HCT116 (cell line): ENCODE measurements at regions not wholly inside any gene's neighbourhood (a gene's known extent, or its start where the extent isn't known, plus 50 kb on each side); places are given as distances from the start of the nearest gene placed in this dataset.

Source experiments
- ATAC-seq: fragments of 200-7000 bp; cut with Tn5 transposase; 2 replicates; pipeline ENCODE4 v1.9.1; 2020; ENCODE audit warnings: mild to moderate bottlenecking, moderate library complexity
- BruUV-seq: library from RNA; stranded (reverse); fragments of 400-500 nt; replicated peaks from 2 replicates; lab custom pipeline; 2021; lab: Mats Ljungman, UMichigan
- CTCF ChIA-PET: fragments of 300-600 bp; sonication (Branson Sonifier 250); formaldehyde crosslinking; loops from one replicate; lab custom pipeline; 2021; ENCODE audit warnings: antibody characterized with exemption; lab: Charles Lee
- POLR2A ChIA-PET: fragments of 300-600, 350-600 bp; sonication (Branson Sonifier 250); formaldehyde crosslinking; loops from one replicate; lab custom pipeline; 2021; ENCODE audit warnings: antibody characterized with exemption; lab: Charles Lee
- RAD21 ChIA-PET, 2 experiments: fragments of 300-600 bp; sonication (Branson Sonifier 250); formaldehyde crosslinking; loops; one replicate each; lab custom pipeline; 2023; ENCODE audit warnings: low total read pairs in 2 of 2; ENCODE audit not compliant: uncharacterized antibody in 2 of 2, unreplicated experiment in 2 of 2, low non-redundant PET in 1 of 2; lab: Charles Lee
- DNase-seq: peaks from one replicate; pipeline ENCODE4 v3.0.0-alpha.2; 2010; ENCODE audit warnings: low read depth, low spot score
- H2AFZ ChIP-seq: fragments of 200-600 bp; shearing (Covaris generic), sonication (generic); 2 replicates; pipeline ENCODE4 v1.6.1; 2017; ENCODE audit warnings: low read depth, mixed run types, mixed read lengths, antibody characterized with exemption, low read length; ENCODE audit not compliant: poor library complexity, severe bottlenecking
- H3K27ac ChIP-seq: 2 replicates; pipeline ENCODE4 v1.5.1; 2012; ENCODE audit warnings: low read depth, low read length
- H3K27me3 ChIP-seq: fragments of 200-600 bp; sonication (generic); 2 replicates; pipeline ENCODE4 v1.6.1; 2016; ENCODE audit warnings: mixed run types, low read length, mixed read lengths; ENCODE audit not compliant: insufficient read depth
- H3K36me3 ChIP-seq, 2 experiments: fragments of 200-500 bp in 1 of 2; fragments of 200-600 bp in 1 of 2; sonication (Bioruptor generic) in 1 of 2; sonication (generic) in 1 of 2; 2 replicates each; pipeline versions ENCODE4 v1.5.1 to v1.6.1; 2014 to 2016; ENCODE audit warnings: low read length in 2 of 2, inconsistent platforms in 1 of 2, mixed read lengths in 1 of 2, mixed run types in 1 of 2; ENCODE audit not compliant: insufficient read depth in 2 of 2, control insufficient read depth in 1 of 2
- H3K4me1 ChIP-seq, 2 experiments: fragments of 200-600 bp in 1 of 2; sonication (generic) in 1 of 2; 2 replicates each; pipeline versions ENCODE4 v1.5.1 to v1.6.1; 2012 to 2017; ENCODE audit warnings: low read length in 2 of 2, inconsistent platforms in 1 of 2, mild to moderate bottlenecking in 1 of 2, mixed read lengths in 1 of 2, mixed run types in 1 of 2, moderate library complexity in 1 of 2; ENCODE audit not compliant: insufficient read depth in 2 of 2, control insufficient read depth in 1 of 2
- H3K4me2 ChIP-seq: fragments of 200-600 bp; sonication (generic); 2 replicates; pipeline ENCODE4 v1.6.1; 2017; ENCODE audit warnings: mixed run types, low read length, mixed read lengths
- H3K4me3 ChIP-seq, 2 experiments: fragments of 200-600 bp in 1 of 2; sonication (generic) in 1 of 2; replicated peaks in 1 of 2; 2 replicates each; pipeline ENCODE4 v1.5.1; 2011 to 2016; ENCODE audit warnings: low read length in 2 of 2, control low read depth in 1 of 2, low read depth in 1 of 2, mild to moderate bottlenecking in 1 of 2, mixed read lengths in 1 of 2, mixed run types in 1 of 2
- H3K79me2 ChIP-seq: fragments of 200-600 bp; sonication (generic); 2 replicates; pipeline ENCODE4 v1.6.1; 2017; ENCODE audit warnings: mild to moderate bottlenecking, mixed run types, low read length, moderate library complexity, mixed read lengths; ENCODE audit not compliant: insufficient read depth
- H3K9ac ChIP-seq: fragments of 200-600 bp; sonication (generic); 2 replicates; pipeline ENCODE4 v1.6.1; 2016; ENCODE audit warnings: low read length, mixed read lengths
- H3K9me2 ChIP-seq: fragments of 200-600 bp; sonication (generic), shearing (Covaris generic); 2 replicates; pipeline ENCODE4 v1.6.1; 2017; ENCODE audit warnings: mixed run types, mild to moderate bottlenecking, moderate library complexity; ENCODE audit not compliant: insufficient read depth
- H3K9me3 ChIP-seq, 2 experiments: fragments of 200-500 bp in 1 of 2; fragments of 200-600 bp in 1 of 2; sonication (Bioruptor generic) in 1 of 2; sonication (generic) in 1 of 2; 2 replicates each; pipeline ENCODE4 v1.6.1; 2014 to 2017; ENCODE audit warnings: low read length in 2 of 2, mixed read lengths in 2 of 2, inconsistent platforms in 1 of 2, low read depth in 1 of 2, mild to moderate bottlenecking in 1 of 2, mixed run types in 1 of 2, moderate library complexity in 1 of 2; ENCODE audit not compliant: control insufficient read depth in 1 of 2, insufficient read depth in 1 of 2
- H4K20me1 ChIP-seq: fragments of 200-600 bp; sonication (generic), shearing (Covaris generic); 2 replicates; pipeline ENCODE4 v1.6.1; 2017; ENCODE audit warnings: mixed run types, mild to moderate bottlenecking, moderate library complexity; ENCODE audit not compliant: insufficient read depth
- CBX3 ChIP-seq: IDR thresholded peaks from 2 replicates; pipeline ENCODE4 v1.6.1; 2012; ENCODE audit warnings: low read depth
- CEBPB ChIP-seq: IDR thresholded peaks from 2 replicates; pipeline ENCODE4 v1.6.1; 2012; ENCODE audit warnings: low read depth
- ELF1 ChIP-seq: IDR thresholded peaks from 2 replicates; pipeline ENCODE4 v1.6.1; 2012; ENCODE audit warnings: low read depth, borderline replicate concordance
- EZH2phosphoT487 ChIP-seq: fragments of 200-600 bp; IDR thresholded peaks from 2 replicates; pipeline ENCODE4 v1.6.1; 2018; ENCODE audit warnings: antibody characterized with exemption, borderline replicate concordance
- POLR2A ChIP-seq: IDR thresholded peaks from 2 replicates; pipeline ENCODE4 v1.7.0; 2011; ENCODE audit warnings: borderline replicate concordance; ENCODE audit not compliant: insufficient read depth, insufficient read length; ENCODE audit errors: extremely low read depth
- POLR2AphosphoS5 ChIP-seq: IDR thresholded peaks from 2 replicates; pipeline ENCODE4 v1.6.1; 2011; ENCODE audit warnings: mild to moderate bottlenecking, low read depth, low read length, moderate library complexity
- RAD21 ChIP-seq: IDR thresholded peaks from 2 replicates; pipeline ENCODE4 v1.6.1; 2012; ENCODE audit warnings: low read depth, mild to moderate bottlenecking
- SRF ChIP-seq: IDR thresholded peaks from 2 replicates; pipeline ENCODE4 v1.6.1; 2012; ENCODE audit warnings: low read depth
- YY1 ChIP-seq: IDR thresholded peaks from 2 replicates; pipeline ENCODE4 v1.6.1; 2011; ENCODE audit warnings: low read length, low read depth, moderate library complexity, mild to moderate bottlenecking; ENCODE audit not compliant: insufficient replicate concordance; ENCODE audit errors: extremely low read depth
- ZFX ChIP-seq: fragments of 450-650 bp; IDR thresholded peaks from 2 replicates; pipeline ENCODE4 v1.6.1; 2017
- ZNF274 ChIP-seq: fragments of 200-500 bp; sonication (Bioruptor generic); IDR thresholded peaks from 2 replicates; pipeline ENCODE4 v1.6.1; 2014; ENCODE audit warnings: mild to moderate bottlenecking, low read depth, low read length, inconsistent platforms
- intact Hi-C: fragments of 100-400 bp; cut with micrococcal nuclease; formaldehyde crosslinking; loops from 2 replicates; pipeline ENCODE4 v1.10.0; 2022
- TF ChIP-seq, protein P1 (sequence below), 3 experiments: fragments of 200-600 bp in 1 of 3; sonication (generic) in 1 of 3; IDR thresholded peaks in 2 of 3; conservative IDR thresholded peaks in 1 of 3; 2 replicates each; pipeline ENCODE4 v1.5.1; 2012 to 2017; ENCODE audit warnings: low read depth in 2 of 3, low read length in 2 of 3, antibody characterized with exemption in 1 of 3, borderline replicate concordance in 1 of 3, control low read depth in 1 of 3, mild to moderate bottlenecking in 1 of 3, mixed read lengths in 1 of 3, mixed run types in 1 of 3, moderate library complexity in 1 of 3; ENCODE audit not compliant: insufficient read depth in 1 of 3

DNA sequence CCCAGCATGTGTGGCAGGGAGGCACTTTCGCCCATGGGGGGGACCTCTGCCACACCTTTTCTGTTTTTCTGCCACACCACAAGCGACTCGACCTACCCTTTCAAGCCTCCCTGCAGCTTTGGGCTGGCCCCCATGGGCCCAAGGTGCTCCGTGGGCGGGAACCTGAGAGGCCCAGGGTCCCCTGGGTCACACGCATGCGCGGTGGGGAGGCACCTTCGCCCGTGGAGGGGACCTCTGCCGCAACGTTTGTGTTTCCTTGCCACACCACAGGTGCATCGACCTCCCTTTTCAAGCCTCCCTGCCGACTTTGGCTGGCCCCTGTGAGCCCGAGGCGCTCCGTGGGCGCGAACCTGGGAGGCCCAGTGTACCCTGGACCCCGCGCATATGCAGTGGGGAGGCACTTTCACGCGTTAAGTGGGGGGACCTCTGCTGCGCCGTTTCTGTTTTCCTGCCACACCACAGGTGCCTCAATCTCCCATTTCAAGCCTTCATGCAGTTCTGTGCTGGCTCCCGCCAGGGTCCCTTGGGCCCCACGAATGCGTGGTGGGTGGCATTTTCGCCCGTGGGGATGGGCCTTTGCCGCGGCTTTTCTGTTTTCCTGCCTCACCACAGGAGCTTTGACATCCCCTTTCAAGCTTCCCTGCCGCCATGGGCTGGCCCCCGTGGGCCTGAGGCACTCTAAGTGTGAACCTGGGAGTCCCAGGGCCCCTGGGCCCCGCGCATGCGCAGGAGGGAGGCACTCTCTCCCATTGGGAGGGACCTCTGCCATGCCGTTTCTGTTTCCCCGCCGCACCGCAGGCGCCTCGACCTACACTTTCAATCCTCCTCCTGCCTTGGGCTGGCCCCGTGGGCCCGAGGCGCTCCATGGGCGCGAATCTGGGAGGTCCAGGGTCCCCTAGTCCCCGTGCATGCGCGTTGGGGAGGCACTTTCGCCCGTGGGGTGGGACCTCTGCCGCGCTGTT lies 332.2 kb downstream of the ALG10 start:
- Histone ChIP-seq H3K27me3 (no peaks in the 10 kb centered on the region), H2AFZ (no peak overlapping the region), H3K4me3 (no peak overlapping the region), H3K79me2 (no peaks in the 10 kb centered on the region), H3K4me2 (no peak overlapping the region), H3K9me2 (no peaks in the 10 kb centered on the region), H3K36me3 (no peaks in the 10 kb centered on the region), H3K9me3 (no peaks in the 10 kb centered on the region), H4K20me1 (no peaks in the 10 kb centered on the region), H3K27ac (no peak overlapping the region), H3K4me1 (no peaks in the 10 kb centered on the region), H3K9ac (no peak overlapping the region)
- TF ChIP-seq ZFX (no peak), RAD21 (no peak), POLR2A (no peak), YY1 (no peak), ZNF274 (no peak), CEBPB (no peak), CBX3 (no peak), EZH2phosphoT487 (no peak), POLR2AphosphoS5 (no peak), SRF (no peak), ELF1 (no peak)
- TF ChIP-seq, protein P1, sequence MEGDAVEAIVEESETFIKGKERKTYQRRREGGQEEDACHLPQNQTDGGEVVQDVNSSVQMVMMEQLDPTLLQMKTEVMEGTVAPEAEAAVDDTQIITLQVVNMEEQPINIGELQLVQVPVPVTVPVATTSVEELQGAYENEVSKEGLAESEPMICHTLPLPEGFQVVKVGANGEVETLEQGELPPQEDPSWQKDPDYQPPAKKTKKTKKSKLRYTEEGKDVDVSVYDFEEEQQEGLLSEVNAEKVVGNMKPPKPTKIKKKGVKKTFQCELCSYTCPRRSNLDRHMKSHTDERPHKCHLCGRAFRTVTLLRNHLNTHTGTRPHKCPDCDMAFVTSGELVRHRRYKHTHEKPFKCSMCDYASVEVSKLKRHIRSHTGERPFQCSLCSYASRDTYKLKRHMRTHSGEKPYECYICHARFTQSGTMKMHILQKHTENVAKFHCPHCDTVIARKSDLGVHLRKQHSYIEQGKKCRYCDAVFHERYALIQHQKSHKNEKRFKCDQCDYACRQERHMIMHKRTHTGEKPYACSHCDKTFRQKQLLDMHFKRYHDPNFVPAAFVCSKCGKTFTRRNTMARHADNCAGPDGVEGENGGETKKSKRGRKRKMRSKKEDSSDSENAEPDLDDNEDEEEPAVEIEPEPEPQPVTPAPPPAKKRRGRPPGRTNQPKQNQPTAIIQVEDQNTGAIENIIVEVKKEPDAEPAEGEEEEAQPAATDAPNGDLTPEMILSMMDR (IDR thresholded peaks at IDR 0.05 in 2 of 3, conservative IDR thresholded peaks at IDR 0.05 in 1 of 3; ENCODE audit: borderline replicate concordance in 1 of 3, insufficient read depth in 1 of 3, low read depth in 2 of 3, low read length in 2 of 3), result no peak
- ChIA-PET POLR2A (no interaction called here), RAD21 (no interaction called here), CTCF (no interaction called here)
- no peak for ATAC-seq
- BruUV-seq, result no TSS peak
- intact Hi-C loops, result no loop called here
- no peak for DNase-seq
